CD4-positive, alpha-beta T cell treated with Interleukin-15 for 1 hour (primary cell): ENCODE measurements at regions not wholly inside any gene's neighbourhood (a gene's known extent, or its start where the extent isn't known, plus 50 kb on each side); places are given as distances from the start of the nearest gene placed in this dataset.
"Not testable (repeated sequence)": the region's sequence is repeated elsewhere in the genome, so short reads cannot be mapped to it uniquely, and the experiment has no call there.

ENCODE experiments used
- DNase-seq: peaks from one replicate; pipeline ENCODE4 v3.0.0-alpha.2; 2020

DNA sequence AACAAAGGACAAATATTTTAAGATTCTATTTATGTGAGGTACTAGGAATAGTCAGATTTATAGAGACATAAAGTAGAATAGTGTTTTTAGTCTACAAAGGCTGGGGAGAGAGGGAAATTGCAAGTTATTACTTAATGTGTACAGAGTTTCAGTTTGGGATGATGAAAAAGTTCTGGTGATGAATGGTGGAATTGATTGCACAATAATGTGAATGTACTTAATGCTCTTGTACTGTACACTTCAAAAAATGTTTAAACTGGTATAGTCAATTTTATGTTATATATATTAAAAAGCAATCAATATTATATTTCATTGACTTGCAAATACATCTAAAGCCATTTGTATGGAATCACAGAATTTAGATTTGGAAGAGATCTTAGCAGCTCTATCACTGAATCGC lies 213.4 kb downstream of the PPP1R3A start:
- DNase-seq, result no peak

DNA sequence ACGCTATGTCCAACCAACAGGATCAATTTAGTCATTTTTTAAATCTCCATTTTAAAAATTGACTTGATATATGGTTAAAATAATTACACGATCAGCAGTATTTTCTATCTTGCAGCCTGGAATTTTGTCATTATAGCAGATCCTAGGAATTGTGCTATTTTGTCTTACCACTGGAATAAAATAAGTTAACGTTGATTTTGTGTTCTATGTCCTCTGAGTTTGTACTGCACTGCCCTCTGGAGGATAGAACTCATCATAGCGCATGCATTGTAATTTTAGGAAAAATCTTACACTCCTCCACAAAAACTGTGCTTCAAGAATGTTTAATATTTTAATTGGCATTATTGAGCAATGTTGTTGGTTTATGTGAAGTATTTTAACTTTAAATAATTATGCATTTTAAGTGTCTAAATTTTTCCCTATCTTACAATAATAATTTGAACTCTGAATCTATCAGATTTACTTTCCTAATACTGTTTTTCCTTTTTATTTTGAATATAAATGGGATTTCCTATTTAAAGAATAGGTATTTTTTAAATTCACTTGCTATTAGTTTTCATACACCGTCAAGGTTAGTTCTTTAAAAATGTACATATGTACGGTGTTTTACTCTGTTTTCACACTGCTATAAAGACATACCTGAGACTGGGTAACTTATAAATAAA lies 220.1 kb downstream of the PPP1R3A start:
- DNase-seq, result no peak

DNA sequence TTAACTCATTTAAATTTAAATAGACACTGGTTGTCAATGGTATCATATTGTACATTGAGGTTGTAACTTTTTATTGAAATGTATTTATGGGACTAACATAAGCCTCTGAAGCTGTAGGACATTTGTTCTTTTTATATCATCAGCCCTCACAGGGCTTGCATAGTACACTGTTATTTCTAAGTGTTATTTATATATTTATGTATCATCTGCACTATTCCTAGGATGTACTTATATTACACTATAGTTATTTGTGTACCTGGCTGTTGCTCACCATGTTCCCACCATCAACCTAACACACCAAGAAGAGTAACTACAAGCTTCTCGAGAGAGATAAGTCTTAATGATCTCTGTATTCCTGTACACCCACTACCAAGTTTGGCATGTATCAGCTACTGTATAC lies 224.7 kb downstream of the PPP1R3A start:
- no peak for DNase-seq

DNA sequence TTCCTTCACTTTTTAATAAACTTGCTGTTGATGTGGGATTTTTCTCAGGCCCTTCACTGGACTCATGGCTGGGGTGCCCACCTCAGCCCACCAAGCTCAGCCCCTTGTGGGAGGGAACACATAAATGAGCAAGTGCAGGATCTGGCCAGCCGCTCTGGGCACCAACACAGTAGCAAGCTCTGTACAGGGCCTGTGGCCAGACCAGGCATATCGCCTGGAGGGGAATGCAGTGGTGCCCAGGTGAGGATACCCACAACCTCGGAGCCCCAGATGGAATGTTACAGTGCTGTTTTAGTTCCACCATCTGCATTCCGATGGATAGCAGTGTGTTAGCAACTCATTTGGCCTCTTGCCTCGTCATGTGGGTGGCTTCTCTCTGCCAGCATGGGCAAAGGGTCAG lies 234.6 kb downstream of the PPP1R3A start:
- DNase-seq, result no peak

DNA sequence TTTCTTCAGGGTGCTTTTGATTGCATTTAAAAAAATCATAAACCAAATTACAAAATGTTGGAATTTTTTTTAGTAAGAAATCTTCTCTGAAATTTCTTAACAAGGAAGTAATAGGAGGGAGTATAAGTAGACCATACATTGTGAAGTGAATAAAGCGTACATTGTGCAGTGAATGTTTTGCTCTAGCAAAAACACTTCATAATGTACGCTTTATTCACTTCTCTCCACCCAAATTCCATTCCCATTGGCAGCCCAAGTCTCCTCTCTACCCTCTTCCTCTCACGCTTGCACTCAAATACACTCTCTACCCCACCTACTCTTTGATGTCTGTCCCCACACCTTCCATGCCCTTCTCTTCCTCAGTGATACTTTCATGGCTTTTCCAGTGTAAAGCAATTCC lies 241.0 kb downstream of the PPP1R3A start:
- DNase-seq, result no peak

DNA sequence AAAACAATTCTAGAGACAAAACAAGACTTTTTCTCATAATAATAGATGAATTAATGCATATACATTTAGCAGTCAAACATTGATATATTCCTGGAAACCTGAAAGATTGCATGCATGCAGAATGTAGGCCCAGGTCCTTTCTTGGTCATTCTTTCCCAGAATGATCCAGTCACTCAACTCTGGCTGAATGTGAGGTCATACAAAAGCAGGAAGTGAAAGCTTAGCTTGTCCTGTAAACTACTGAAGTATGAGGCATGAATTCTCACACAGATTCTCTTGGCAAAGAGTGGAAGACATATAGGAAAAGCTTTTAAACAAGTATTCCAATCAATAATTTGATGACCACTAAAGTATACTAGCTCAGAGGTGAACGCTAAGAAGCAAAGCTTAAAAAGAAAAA lies 253.9 kb downstream of the PPP1R3A start:
- no peak for DNase-seq

DNA sequence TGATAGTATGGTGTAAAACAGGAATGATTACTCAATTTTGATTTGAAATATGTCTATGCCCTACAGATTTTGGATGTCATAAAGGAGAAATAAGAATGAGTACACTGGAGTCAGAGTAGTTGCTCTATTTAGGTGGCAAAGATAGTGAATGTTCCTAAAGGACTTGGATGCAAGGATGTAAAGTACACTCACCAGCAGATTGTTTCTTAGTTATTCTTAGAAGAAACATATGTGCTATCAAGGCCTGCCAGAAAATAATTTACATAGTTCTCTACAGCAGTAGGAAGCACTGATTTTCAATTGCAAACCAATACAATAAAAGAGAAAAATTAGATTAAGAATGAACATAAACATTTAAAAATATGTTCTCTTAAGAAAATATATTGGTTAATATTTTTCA lies 259.4 kb downstream of the PPP1R3A start:
- DNase-seq, result no peak

DNA sequence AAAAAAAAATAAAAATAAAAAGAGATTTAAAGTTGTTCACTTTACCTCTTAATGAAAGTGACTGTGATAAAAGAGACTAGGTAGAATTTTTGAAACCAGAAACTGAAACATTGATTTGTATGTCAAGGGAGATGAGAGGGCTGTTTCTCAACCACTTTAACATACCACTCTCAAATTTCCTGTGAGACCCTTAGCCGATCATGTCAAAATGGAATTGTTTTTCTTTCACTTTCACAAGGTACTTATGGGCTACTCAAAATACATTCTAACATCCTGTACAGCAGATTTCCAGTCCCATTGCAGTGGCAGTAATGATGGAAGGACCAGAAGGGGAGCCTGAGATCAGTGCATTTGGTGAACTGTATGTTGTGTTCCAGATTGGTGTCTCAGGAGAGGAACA lies 261.2 kb downstream of the PPP1R3A start:
- no peak for DNase-seq

DNA sequence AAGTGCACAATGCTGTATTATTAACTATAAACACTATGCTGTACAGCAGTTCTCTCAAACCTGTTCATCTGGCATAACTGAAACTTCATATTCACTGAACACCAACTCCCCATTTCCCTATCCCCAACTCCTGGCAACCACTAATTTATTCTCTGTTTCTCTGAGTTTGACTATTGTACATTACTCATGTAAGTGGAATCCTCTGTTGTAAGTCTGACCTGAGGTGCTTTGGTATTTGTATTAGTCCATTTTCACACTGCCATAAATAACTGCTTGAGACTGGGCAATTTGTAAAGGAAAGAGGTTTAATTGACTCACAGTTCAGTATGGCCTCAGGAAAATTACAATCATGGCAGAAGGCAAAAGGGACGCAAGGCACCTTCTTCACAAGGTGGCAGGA lies 266.3 kb downstream of the PPP1R3A start:
- no peak for DNase-seq

DNA sequence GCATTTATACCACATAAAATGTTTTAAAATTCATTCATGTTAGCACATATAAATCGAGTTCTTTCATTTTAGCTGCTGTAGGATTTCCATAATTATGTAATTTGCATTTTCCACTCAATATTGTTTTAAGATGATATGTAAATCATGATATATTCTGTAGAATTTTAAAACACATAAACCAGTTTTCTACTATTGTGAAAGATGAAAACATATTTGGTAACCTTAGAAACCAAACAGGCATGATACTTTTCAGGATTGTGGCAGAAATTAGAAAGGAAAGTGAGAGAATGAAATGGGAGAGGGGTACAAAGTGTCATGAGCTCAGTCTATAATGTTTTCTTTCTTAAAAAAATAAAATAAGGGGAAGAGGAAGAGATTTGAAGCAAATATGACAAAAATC lies 269.3 kb downstream of the PPP1R3A start:
- DNase-seq, result no peak

DNA sequence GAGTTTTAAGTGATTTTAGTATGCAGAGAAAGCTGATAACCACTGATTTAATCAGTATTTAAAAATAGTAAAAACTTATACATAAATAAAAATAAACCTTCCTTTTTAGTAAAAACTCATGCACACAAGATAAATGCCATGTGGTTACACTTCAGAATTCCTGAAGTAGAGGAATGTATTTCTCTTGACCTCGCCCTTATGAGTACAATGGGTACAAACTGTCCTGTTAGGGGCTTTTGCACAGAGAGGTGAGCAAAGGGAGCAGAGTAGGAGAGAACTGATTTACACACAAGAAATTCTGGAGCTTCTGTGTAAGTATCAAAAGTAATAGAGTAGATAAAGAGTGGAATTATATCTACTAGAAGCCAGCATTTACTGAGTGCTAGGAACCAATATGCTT lies 279.6 kb downstream of the PPP1R3A start:
- no peak for DNase-seq

DNA sequence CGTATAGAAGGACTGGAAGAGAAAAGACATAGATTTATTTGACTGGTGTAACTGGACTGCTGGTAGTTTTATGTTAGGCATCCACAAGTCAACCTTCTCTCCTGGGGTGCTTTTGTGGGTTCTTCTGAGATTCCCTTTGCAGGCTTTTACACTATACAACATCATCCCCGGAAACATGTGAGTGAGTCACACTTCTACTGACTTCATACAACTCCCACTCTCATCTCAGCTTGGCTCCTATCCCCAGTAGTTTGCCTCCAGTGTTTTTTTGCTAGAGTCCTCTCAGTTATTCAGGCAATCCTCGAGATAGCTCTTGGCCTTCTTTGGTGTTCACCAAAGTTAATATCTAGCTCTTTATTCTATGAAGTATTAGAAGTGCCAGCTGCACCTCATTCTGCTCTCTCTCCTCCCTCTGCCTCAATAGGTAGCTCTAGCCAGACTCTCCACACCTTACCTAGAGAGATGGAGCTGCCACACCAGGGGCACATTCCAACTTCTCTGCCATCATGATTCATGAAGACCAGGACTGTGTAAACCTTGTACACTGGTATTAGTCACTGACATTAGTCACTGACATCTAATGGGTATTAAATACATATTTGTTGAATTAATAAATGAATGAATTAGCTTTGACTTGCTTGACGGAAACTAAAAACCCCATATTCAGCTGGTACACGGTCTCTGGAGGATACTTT lies 281.9 kb downstream of the PPP1R3A start:
- no peak for DNase-seq

DNA sequence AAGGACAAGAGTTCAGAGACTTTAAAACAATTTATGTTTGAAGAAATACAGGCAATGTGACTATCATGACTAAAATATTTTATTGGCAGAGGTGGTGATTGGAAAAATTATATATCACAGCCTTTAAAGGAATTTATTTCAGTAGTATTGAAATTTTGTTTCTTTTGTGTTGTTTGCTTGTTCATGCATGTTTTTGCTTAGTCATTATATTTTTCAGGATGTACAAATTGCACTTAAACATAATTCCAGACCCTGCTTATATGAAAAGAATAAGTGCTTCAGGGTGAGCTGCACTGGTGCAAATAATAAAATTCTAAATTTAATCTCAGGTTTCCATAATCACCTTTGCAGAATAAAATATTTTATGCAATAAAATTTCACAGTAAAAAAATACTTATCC lies 283.3 kb downstream of the PPP1R3A start:
- DNase-seq, result no peak

DNA sequence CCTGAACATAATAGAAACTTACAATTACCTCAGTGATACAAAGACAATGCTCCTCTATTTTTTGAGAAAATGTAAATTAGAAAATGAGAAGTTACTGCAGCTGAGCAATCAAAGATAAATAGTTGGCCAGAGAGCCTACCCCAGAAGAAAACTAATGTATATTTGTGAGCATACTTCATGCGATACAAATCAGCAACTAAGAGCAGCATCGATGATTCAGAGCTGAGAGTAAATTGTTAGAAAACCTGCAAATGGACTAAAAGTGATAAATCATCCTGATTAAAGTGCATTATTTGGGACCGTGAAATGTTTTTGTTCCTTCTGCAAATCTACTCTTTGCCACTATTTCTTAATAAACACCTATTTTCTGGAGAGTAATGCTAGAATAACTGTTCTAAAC lies 285.7 kb downstream of the PPP1R3A start:
- no peak for DNase-seq

DNA sequence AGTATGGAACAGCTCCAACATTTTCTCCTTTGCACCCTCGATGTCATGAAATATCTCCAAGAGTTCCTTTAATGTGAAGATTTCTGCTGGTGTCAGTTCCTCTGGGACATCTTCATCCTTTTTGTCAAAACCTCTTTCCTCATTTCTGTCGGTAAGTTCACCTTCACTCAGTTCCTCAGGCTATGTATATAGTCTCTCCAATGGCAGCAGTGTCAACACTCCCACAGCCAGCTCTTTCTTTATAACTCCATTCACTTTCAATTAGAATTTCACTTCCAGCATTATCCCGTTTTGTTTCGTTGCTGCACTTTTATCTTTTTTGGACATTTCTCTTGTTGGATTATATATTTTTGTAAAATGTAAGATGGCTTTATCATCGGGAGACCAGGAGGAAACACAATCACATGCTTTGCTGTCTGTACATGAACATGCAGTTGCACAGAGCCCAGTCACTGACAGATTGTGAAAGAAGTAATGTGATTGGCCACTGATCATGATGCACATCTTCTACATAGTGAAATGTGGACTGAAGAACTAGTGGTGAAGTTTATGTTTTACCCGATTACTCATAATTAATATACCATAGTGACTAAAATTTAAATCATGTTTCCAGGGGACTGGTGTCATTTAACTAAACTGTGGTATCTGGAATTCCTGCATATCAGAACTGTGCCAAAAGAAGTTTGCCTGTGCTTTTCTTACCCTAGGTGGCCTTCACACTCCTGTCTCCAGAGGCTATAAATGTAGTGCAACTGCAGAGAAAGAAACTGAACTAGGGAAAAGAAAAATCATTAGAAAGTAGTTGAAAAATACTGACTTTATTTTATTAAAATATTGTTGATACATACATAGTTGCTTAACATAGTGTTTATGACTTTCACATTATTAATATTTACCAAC lies 289.6 kb downstream of the PPP1R3A start:
- DNase-seq, result no peak

DNA sequence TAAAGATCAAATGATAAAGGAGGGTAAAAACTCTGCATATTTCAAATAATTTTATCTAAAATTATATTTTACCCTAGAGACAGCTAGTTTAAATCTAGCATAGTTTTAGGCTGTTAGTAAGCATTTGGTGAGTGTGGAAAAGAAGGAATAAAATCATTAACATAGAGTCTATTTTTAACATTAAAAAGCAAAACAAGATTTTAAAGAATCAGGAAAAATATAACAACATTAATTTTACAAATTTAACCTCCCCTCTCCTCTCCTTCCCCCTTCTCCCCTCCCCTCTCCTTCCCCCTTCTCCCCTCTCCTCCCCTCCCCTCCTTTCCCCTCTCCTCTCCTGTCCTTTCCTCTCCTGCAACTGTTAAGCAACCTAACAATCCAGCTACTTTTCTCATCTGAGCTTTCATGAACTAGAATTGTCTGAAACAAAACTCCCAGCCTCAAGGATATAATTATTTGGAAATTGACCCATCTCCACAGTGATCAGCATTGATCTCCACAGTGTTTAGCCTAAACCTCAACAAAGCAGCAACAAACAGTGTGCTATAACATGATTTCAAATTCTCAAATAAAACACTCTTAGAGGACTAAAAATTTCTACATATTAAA lies 293.2 kb downstream of the PPP1R3A start:
- no peak for DNase-seq

DNA sequence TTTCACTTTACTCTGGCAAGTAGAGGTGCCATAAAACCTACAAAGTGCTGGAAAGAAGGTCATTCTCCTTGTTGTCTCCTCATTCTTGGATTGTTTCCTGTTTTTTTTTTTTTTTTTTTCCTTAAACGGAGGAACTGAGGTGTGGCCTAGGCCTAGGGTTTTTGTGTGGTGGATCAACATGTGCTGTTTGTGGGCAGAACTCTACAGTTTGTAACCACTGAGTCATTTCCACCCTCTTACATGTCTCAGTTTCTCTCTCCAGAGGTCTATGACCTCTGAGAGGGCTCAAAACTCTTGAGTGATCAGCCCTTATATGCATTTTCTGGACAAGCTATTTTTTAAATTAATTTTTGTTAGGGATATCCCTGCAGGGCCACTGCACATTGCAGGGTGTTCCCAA lies 296.0 kb downstream of the PPP1R3A start:
- no peak for DNase-seq

DNA sequence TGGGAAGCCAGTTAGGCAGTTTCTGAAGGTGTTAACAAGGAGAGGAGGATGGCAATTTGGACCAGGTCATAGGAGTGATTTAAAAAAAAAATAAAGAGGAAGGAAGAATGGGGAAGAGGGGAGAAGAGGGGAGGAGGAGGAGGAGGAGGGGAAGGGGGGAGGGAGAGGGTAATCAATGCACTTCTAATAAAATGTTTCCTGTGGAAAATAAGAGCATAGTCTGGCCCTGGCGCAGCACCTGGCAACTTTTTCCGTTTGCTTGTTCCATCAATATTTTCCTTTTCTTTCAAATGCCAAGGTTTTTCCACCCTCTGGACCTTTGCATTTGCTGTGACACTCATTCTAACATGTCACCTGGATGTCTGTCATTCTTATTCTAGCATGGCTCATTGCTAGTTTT lies 308.2 kb downstream of the PPP1R3A start:
- no peak for DNase-seq

DNA sequence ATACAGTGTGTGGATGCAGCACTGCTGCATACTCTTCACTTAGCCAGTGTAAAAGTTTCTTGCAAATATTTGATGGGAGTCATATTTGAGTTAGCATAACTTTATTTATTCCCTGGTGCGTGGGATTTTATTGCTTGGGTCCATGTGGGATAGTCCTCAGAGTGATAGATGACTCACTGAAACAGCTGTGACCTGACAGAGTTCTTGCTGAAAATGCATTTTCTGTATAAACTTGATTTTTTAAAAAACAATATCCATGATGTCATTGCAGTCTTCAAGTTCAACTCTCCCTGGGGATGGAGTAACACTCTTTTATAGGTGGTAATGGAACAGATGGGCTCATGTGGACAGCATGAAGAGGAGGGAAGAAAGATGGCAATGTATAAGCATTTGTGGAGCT lies 310.0 kb downstream of the PPP1R3A start:
- no peak for DNase-seq

DNA sequence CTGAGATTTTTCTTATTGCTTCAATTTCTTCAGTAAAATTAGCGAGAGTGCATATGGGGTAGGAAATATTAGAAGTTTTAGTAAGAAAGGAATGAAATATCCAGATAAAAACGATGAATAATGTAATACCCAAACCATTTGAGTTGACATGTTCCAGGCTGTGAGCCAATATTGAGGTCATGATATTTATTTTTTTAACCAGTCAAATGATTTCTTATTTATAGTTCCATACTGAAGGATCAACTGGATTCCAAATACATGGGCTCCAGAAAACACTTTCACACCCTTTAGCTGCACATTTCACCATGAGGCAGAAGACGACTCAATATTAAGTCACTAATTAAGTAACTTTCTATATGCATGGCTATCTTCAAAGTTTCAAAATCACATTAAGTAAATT lies 312.5 kb downstream of the PPP1R3A start:
- no peak for DNase-seq

DNA sequence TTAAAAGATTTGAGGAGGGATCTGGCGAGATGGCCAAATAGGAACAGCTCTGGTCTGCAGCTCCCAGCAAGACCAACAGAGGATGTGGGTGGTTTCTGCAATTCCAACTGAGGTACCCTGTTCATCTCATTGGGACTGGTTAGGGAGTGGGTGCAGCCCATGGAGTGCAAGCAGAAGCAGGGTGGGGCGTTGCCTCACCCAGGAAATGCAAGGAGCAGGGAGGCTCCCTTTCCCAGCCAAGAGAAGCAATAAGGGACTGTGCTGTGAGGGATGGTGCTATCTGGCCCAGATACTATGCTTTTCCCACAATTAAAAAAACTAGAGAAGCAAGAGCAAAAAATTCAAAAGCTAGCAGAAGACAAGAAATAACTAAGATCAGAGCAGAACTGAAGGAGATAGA lies 318.4 kb downstream of the PPP1R3A start:
- DNase-seq, result not testable (repeated sequence)

DNA sequence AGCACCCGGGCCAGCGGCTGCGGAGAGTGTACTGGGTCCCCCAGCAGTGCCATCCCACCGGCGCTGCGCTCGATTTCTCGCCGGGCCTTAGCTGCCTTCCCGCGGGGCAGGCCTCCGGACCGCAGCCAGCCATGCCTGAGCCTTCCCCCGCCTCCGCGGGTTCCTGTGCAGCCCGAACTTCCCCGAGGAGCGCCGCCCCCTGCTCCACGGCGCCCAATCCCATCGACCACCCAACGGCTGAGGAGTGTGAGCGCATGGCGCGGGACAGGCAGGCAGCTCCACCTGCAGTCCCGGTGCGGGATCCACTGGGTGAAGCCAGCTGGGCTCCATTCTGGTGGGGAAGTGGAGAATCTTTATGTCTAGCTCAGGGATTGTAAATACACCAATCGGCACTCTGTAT lies 325.4 kb downstream of the PPP1R3A start:
- not testable (repeated sequence) for DNase-seq

DNA sequence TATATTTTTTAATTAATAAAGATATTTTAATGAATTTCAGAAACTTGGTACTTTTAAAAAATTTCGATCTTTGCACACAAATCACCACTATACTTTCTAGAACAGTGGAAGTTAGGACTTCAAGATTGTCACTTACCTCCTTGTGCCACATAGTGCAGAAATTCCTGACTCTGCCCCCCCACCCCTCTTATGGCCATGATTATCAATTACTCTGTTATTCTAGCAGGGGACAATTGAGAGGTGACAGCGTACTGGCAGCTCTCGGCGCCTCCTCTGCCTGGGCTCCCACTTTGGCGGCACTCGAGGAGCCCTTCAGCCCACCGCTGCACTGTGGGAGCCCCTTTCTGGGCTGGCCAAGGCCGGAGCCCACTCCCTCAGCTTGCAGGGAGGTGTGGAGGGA lies 325.9 kb downstream of the PPP1R3A start:
- DNase-seq, result not testable (repeated sequence)

DNA sequence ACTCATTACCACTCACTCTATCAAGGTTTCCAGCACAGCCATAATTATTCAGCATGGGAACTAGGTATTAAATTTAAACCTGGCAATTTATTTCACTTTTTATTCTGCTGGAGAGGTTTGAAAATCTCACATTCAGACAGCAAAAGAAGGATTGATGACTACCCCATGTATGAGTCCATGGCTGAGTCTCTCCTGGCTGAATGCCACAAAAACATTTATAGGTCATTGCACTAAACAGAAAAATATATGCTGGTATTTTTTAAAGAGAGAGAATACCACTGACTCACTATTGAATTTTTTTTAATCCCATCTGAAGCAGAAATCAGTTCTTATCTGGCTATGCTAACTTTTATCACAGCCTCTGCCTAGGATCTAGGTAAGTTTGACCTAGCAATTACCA lies 336.3 kb downstream of the PPP1R3A start:
- no peak for DNase-seq
